Left renal cortex interstitium (tissue), 4 donors: ENCODE measurements at regions not wholly inside any gene's neighbourhood (a gene's known extent, or its start where the extent isn't known, plus 50 kb on each side); places are given as distances from the start of the nearest gene placed in this dataset.
A peak's percentile ranks its signal among the peaks of the same experiment; 100 is the strongest.

Source experiments
- DNase-seq, 4 donors: peaks; one replicate each; pipeline ENCODE4 v3.0.0-alpha.2; 2013; ENCODE audit warnings: low read depth in 4 of 4, low spot score in 2 of 4, missing footprints in 1 of 4

DNA sequence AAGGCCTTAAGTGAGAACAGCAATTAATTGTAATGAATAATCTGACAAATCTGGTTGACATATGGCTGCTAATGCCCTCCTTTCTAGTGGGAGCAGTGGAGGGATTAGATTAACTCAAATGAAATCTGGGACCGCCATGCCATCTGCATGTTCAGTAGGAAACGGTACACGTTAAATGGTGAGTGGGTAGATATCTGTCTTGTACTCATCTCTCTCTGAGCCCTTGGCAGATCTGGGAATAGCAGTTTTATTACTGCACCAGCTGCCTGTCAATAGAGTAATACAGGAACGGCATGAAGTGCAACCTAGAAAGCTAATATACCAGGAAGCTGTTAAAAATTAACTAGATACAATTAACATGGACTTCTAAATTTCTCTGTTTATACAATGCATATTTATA lies 258.8 kb downstream of the GPD2 start:
- no peak for DNase-seq

DNA sequence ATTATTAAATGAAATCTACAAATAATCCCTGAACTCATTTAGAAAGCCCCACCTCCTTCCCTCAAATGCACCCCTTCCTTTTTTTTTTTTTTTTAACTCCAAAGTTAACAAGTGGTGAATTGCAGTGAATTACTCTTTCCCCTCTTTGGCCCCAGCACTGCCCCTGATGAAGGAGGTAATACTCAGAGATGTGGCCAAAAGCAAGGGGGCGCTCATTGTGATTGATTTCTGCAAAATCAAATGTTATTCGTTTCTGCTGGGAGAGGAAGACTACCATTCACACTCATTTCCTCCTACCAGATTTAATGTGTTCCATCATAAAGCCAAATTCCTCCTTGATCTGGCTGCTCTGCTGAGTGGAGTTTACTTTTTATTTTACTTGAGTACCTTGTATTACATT lies 259.4 kb downstream of the GPD2 start:
- no peak for DNase-seq

DNA sequence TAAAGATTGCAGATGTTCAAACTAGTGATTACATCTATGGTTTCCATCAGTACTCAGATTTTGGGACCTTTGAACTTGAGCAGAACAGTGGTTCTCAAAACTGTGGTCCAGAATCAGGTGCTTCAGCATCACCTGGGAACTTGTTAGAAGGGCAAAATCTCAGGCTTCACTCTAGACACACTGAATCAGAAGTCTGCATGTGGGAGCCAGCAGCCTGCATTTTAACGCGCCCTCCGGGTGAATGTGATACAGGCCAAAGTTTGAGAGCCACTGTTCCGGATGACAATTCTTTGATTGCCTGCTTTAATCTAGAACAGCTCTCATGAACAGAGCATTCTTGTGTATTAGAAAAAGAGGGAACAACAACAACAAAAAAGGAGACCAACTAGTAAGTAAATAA lies 261.7 kb downstream of the GPD2 start:
- DNase-seq = no peak

DNA sequence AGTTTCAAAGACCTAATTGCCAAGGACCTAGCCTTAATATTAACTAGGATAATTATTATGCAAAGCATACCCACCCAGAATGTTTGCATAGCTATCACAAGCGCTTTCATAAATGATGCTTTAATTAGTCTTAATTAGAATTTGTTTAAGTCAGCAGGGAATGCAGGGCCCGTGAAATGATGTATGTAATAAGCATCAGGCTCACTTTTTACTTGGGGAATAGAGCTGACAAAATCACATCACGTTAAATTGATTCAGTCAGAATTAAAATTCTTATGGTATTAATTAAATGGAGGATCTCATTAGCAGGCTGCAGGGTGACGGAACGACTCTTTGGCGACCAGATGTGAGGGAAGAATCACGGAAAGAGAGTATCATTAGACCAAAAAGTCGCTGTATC lies 264.5 kb downstream of the GPD2 start:
- no peak for DNase-seq

DNA sequence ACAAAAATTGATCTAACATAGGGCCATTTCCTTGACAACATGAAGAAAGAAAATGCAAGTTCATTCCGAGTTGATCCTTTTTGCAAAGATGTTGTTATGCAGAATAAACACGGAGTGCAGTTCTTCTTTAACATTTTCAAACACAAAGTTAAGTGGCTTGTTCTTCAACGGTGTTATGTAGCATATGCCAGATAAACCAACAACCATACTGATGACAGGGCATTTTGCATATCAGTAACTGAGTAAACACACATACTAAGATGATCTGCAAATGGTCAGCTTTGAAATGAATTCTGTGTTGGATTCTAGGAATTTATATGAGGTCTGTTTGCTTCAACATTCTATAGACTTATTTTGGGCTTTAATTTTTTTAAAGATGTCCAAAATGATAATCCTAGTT lies 266.4 kb downstream of the GPD2 start:
- DNase-seq = no peak

DNA sequence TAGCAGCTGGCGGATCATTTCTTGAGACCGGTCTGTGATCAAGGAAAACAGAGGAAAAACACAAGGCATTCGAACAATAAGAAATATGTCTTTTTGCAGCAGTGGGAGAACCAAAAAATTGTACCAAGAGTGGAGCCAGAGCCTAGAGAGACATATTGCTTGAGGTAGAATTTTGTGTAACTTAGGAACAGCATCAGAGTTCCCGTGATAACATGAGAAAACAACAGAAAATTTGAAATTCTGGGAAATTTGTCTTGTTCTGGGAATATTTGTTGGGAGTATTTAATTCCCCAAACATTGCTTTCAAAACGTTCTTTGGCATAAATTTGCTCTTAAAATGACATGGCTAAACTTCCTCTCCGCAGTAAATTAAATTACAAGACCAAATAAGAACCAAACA lies 267.5 kb downstream of the GPD2 start:
- no peak for DNase-seq

DNA sequence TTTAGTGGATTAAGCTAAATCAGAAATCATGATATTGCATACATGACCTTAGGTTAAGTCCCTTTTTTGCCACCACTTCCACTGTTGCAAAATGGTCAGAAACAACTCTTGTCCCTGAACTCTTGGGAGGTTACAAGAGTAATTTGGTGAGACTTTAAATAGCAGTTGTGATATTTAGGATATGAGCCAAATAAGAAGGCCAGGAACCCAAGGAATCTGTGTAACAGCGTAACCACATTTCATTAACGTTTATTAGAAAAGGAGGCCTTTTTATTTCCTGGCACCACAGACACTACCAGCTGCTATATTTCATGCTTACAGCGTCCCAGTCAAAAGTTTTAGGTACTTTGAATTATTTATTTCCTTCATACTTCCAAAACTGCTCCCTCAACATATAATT lies 268.0 kb downstream of the GPD2 start:
- DNase-seq = peak in 2 of 4 donors; percentile 8 to 15

DNA sequence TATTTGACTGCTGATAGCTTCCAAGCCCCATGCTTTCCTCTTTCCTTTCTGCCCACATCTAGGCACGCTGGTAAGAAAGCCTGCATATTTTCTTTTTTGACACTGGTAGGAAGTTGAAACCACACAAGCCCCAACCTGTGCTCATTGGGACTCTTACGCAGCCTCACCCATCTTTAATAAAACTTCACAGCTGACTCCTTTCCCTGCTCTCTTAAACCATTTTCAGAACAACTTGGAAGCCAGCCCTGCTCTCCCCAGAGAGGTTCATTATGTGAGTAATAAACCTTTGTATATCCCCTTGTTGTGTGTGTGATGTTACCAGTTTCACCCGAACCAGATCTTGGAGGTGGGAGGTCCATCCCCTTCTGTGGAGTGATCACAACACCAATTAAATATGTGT lies 268.4 kb downstream of the GPD2 start:
- peak in 3 of 4 donors; percentile 16 to 33 (median 17) for DNase-seq

DNA sequence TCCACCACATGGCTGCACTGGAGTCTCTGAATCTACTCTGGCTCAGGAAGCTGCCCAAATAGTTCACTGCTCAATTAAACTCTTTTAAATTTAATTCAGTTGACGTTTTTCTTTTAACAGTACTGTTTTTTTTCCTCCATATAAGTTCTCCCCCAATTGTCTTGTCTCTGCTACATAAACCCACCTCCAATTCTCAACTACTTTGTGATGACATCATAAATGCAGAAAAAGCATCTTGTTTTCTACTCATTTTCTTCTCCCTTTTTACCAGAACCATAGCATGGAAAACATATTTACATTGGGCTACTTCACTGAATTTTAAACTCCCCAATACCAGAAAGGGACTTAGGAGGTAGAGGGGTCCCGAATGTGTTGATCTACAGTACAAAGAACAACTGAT lies 270.4 kb downstream of the GPD2 start:
- no peak for DNase-seq

DNA sequence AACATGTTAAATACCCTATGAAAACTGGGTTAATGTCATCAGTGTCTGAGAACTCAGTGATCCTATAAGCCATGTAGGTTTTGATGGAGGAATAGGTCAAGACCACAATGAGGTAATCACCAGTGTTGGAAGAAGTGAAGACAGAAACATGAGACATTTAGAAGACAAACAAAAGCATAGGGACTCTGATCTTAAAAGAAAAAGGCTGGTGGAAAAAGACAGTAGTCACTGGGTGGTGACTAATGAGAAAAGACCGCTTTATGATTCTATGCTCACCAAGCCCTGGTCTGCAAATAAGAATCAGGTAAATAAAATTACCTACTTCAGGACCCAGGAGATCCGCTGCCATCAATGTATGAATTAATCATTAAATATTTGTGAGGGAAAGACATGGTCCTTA lies 271.9 kb downstream of the GPD2 start:
- no peak for DNase-seq

DNA sequence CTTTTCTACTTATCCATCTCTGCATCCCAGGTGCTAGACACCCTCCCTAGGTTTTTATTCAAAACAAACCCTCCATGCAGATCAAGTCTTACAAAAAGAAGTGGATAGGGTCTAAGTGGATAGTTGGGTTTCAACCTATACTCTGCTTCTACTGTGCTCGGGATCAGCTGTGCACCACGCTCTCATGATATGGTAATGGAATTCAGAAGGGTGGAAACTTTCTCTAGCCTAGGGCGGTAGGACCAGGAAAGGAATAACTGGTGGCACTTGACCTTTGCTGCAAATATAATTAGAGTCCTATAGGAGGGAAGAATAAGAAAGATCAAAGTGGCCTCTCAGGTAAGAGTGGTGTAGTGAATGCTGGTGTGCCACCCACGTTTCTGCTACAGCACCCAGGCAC lies 272.9 kb downstream of the GPD2 start:
- no peak for DNase-seq

DNA sequence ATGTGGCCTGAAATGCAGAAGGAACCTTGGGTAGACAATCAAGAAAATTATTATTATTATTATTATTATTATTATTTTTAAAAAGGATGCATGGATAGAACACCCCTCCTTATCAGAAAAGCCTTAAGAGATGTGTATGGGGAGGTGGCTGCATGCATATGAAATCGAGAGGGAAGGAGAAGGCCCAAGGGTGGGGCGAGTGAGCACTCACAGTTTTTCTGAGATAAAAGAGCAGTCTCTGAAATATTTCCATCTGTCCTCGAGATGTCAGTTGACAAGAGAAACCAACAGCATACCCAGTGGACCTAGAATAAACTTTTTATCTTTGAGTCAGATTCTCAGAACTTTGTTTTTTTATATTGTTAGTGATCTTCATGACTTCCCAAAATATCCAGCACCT lies 282.9 kb downstream of the GPD2 start:
- DNase-seq = no peak

DNA sequence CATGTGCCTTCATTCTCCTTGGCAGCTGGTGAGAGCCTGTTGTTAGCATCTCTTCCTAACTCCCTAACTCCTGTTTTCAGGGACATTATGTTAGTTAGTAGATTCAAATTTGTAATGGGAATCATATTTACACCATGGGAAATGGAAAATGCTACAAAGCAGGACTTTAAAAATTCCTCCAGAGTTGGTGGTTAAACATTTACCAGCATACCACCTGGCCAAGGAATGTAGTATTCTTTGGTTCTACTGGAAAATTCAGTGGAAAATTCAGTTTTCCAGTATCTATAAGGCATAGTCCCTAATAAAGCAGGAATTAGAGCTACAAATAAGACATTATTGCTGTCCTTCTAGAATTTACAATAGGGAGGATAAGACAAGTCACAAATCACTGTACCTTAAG lies 291.7 kb downstream of the GPD2 start:
- no peak for DNase-seq

DNA sequence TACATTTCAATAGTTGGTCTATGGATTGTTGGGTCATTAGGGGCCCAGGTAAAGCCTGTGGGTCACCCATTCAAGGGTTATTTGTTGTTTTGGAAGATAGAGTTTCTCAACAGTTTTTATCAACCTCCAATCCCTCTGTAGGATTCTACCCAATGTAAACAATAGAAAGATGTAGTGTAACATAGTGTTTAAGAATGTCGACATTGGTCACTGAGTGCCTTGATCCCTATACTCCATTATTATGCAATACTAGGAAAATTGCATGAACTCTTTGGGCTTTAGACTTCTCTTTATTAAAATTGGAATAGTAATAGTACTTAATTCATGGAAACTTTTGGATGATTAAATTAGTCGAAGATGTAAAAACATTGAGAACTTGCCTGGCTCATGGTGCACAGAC lies 292.1 kb downstream of the GPD2 start:
- no peak for DNase-seq

DNA sequence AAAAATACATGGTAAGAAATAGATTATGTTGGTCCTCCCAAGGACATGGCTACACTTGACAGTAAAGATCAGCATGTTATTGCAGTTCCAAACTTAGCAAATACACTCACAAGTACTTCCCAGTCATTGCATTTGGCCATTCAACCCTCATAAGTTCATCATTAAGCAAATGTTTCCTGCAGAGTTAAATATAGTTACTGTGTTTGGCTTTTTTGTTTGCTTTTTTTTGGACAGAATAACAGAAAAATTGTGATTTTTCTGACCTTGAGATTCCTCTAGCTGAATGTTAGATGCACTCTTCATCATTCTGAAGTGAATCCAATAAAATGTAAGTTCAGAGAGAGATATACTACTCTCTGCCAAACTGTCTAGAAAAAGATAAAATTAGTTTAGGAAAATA lies 295.3 kb downstream of the GPD2 start:
- DNase-seq = no peak

DNA sequence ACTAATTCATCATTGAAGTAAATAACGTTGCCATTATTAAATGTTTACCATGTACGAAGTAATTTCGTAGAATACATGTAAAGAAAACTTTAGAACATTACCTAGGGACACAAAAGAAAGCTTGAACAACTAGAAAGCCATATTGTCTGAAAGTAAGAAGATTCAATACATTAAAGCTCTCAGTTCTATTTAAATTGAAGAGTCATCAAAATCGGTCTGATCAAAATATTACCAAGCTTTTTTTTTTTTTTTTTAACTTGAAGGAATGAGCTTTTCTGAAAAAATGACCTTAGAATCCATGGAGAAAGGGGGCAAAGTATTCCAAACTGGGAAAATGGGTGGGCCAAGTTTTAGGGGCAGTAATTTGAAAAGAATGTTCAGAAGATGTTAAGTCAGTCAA lies 300.8 kb downstream of the GPD2 start:
- no peak for DNase-seq

DNA sequence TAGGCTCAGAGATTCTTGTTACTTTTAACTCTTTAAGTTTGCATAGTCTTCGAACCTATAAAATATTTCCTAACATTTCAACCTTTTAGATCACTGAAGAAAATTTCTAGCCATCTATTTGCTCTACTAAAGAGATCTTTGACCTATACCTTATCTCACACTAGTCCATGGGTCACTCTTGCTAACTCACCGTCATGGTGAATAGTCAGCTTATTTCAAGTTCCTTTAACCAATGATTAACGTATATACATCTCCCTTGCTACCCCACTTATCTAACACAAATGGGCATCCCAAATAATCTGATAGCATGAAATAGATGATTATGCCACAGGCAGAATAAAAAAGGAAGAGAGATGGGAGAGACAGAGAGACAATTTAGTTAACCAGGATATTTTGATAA lies 303.1 kb downstream of the GPD2 start:
- DNase-seq = no peak

DNA sequence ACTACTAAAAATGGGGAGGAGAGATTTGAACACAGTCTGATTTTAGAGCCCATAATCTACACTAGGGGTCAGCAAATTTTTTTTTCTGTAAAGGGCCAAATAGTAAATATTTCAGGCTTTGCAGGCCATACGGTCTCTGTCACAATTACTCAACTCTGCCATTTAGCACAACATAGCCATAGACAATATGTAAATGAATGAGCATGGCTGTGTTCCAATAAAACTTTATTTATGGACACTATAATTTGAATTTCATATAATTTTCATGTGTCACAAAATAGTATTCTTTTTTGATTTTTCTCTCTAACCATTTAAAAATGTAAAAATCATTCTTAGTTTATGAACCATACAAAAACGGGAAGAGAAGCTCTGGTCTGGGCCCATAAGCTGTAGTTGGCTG lies 309.4 kb downstream of the GPD2 start:
- DNase-seq = no peak

DNA sequence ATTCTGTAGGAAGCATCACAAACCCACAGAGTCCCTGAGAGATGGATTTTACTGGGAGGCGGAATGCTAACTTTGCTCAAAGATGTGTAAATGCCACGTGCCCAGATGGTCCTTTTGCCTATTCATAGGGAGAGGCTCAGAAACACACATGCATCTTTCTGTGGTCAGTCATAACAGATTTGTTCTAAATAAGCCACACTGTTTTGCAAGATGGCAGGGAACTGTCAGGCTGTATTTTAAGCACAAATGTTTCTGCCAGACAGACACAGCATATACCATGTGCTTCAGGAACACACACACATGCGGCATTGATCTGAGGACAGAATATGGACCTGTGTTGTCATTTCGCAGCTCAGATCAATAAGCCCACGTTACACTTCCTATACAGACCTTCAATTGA lies 312.0 kb downstream of the GPD2 start:
- no peak for DNase-seq

DNA sequence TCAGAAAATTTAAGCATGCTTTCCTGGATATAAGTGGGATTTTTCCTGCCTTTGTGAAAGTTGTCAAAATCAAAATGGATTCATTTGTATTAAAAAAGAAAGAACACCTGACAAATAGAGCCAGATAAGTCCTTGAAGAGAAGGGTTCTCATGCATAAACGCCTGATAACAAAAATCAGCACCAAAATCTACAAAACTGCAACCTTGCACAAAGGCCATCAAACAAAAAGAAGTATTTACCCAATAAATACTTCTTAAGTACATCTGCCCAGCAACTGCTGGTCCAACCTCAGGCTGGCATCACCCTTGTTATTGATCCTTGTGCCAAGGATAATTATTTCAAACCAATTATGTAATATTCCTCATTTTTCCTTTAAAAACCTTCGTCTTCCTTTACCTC lies 315.9 kb downstream of the GPD2 start:
- DNase-seq = no peak

DNA sequence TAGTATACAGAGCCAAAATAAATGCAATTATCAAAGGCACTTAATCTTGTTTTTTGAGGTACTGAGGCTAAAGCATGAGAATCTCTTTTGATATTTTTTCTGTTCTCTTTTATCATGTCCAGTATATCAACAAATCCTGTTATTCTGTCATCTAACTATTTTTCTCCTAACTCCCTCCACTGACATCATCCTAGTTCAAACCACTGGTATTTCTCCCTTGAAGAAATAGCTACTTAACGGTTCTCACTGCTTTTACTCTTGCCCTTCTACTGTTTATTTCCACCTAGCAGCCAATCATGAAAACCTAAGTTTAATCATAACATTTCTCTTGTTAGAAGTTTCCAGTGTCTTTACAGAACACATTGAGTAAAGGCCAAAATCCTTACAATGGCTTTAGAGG lies 317.6 kb downstream of the GPD2 start:
- DNase-seq = no peak

DNA sequence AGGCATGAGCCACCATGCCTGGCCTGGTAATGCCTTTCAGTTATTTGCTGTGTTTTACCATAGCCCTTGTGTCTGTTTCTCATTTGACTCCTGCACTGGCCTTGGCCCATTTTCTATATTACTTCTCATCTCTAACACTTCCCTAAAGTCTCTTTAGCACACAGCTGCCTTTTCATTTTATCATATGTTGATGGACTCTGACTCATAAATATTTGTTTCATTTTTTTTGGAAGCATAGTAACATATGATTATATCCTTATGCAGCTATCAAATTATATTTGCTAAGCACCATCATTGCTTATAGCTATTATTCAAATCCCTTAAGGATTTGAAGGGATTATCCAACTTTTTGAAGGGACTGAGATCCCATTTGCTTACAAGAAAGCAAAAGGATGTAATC lies 320.3 kb downstream of the GPD2 start:
- no peak for DNase-seq

DNA sequence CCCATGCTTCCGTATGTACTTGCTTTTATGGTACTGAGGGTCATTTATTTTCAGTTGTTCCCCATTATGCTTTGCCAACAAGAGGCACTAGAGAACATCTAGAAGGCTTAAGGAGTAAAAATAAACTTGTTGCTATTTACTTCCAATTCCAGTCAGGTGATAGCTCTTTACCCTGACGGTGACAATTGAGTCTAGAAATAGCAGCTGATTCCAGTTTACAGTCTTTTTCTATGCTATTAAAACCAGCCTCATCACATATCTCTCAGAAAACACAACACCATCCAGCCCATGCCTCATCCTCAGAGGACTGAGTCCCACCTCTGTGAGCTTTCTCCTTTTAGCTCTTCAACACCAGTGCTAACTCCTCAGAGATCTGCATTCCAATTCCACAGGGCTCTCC lies 327.0 kb downstream of the GPD2 start:
- DNase-seq = no peak

DNA sequence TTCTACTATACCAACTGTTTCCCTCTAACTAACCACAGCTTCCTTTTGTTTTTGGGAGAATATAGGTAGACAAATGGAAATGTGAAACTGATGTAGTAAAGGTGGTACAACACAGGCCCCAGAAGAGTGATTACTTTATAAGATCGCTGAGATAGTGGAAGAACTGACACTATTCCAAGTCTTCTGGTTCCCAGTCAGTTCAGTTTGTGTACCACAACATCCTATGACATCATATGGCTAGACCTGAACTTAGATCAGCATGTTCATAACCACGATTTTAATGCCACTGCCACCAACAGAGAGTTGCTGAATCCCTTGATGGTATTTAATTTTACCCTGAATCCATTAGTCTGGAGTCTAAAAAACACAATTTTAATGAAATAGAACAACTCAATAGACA lies 328.9 kb downstream of the GPD2 start:
- DNase-seq = no peak
